ENCODE measurements at regions not wholly inside any gene's neighbourhood (a gene's known extent, or its start where the extent isn't known, plus 50 kb on each side); places are given as distances from the start of the nearest gene placed in this dataset.

DNA sequence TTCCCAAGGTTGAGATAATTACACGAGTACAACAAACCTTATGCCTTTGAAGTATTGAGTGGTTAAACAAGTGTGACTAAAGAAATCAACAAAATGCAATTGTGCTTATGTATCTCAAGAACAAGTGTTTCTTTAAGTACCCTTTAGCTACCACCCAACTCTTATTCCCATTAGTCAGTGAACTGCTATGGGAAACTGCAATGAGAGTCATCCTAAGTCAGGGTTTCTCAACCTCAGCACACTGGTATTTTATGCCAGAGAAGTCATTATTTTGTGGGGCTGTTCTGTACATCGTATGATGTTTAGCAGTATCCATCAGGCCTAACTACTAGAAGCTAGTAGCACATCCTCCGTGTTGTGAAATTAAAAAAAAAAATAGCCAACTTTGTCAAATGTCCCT, 549.1 kb upstream of the BOD1L1 start:
- no peaks in the 10 kb centered on the region for H3K9me3 ChIP-seq (ENCODE audit: control insufficient read depth, insufficient read depth, low read length)
- DNase-seq (ENCODE audit: low read depth, low spot score) = no peak

DNA sequence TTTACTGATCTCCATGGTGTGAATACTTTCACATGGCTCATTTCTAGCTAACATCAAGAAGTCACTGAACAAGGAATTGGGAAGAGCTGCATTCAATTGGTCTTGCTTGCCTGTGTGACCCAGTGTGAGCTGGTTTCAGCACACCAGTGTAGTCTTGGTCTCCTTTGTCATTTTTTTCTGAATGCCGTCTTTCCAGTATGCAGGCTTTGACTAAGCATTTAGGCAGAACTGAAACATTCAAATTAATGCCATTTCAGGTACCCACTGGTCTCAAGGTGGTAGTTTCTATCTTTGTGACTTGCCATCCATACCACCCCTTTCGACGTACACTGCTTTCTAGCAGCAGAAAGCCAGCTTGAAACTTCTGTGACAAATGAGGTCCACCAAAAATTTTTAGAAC, 550.5 kb upstream of the BOD1L1 start:
- Histone ChIP-seq H3K27me3 (ENCODE audit: control insufficient read depth, insufficient read depth, low read length) (no peaks in the 10 kb centered on the region), H3K27ac (ENCODE audit: low read depth, low read length) (no peak overlapping the region), H3K9me3 (ENCODE audit: control insufficient read depth, insufficient read depth, low read length) (no peaks in the 10 kb centered on the region), H3K4me3 (ENCODE audit: low read depth, low read length) (no peak overlapping the region)
- ChIA-PET CTCF (no interaction called here), POLR2A (no interaction called here)
- TF ChIP-seq, protein P1, sequence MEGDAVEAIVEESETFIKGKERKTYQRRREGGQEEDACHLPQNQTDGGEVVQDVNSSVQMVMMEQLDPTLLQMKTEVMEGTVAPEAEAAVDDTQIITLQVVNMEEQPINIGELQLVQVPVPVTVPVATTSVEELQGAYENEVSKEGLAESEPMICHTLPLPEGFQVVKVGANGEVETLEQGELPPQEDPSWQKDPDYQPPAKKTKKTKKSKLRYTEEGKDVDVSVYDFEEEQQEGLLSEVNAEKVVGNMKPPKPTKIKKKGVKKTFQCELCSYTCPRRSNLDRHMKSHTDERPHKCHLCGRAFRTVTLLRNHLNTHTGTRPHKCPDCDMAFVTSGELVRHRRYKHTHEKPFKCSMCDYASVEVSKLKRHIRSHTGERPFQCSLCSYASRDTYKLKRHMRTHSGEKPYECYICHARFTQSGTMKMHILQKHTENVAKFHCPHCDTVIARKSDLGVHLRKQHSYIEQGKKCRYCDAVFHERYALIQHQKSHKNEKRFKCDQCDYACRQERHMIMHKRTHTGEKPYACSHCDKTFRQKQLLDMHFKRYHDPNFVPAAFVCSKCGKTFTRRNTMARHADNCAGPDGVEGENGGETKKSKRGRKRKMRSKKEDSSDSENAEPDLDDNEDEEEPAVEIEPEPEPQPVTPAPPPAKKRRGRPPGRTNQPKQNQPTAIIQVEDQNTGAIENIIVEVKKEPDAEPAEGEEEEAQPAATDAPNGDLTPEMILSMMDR (IDR thresholded peaks at IDR 0.05; ENCODE audit: low read depth, low read length) = no peak
- no peak for DNase-seq (ENCODE audit: low read depth, low spot score)

More for the DNA sequence above, 549.1 kb upstream of the BOD1L1 start:
- no peak overlapping the region for H3K4me3 ChIP-seq (ENCODE audit: low read depth, low read length)
- CTCF ChIA-PET = no interaction called here
- TF ChIP-seq, protein P1 (IDR thresholded peaks at IDR 0.05; ENCODE audit: low read depth, low read length) = no peak
- POLR2A ChIA-PET = no interaction called here
- no peak overlapping the region for H3K27ac ChIP-seq (ENCODE audit: low read depth, low read length)
- no peaks in the 10 kb centered on the region for H3K27me3 ChIP-seq (ENCODE audit: control insufficient read depth, insufficient read depth, low read length)

DNA sequence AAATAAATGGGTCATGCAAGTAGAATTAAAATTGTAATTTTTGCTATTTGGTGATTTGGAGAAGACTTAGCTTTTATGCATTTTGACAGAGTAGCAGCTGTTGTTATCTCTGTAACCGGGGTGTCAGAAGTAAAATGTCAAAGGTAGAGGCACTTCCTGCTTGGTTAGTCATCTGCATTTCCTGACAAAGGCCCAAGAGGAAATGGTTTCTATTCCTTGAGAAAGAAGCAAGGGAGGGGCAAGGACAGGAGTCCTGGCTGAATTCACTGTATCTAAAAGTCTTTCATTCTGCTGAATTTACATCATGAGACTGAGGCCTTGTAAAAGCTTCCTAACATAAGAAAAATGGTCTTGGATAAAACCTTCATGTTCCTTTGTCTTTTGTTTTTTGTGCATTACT, 550.9 kb upstream of the BOD1L1 start:
- H3K9me3 ChIP-seq (ENCODE audit: control insufficient read depth, insufficient read depth, low read length) = no peaks in the 10 kb centered on the region
- TF ChIP-seq, protein P1 (IDR thresholded peaks at IDR 0.05; ENCODE audit: low read depth, low read length) = no peak
- CTCF ChIA-PET = no interaction called here
- no peak for DNase-seq (ENCODE audit: low read depth, low spot score)
- H3K4me3 ChIP-seq (ENCODE audit: low read depth, low read length) = no peak overlapping the region
- no peaks in the 10 kb centered on the region for H3K27me3 ChIP-seq (ENCODE audit: control insufficient read depth, insufficient read depth, low read length)
- H3K27ac ChIP-seq (ENCODE audit: low read depth, low read length) = no peak overlapping the region
- POLR2A ChIA-PET = no interaction called here

DNA sequence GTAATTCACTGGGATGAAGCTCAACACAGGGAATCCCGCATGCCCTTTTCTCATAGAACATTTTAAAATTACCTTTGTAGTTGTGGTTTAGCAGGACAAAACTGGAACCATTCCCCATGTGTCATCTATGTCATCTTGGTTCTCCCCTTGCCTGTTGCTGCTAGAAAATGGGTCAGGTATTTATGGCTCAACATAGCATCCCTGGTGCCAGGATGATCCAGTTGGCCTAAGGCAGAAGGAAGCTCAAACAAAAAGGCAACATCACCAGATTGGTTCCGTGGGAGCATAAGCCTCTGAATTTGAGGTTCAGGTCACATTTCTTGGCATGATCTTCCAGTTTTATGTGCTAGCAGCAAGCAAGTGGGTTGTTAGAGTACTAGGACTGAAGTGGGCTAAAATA, 552.6 kb upstream of the BOD1L1 start:
- POLR2A ChIA-PET = no interaction called here
- no peak overlapping the region for H3K27ac ChIP-seq (ENCODE audit: low read depth, low read length)
- no peak for DNase-seq (ENCODE audit: low read depth, low spot score)
- no peaks in the 10 kb centered on the region for H3K27me3 ChIP-seq (ENCODE audit: control insufficient read depth, insufficient read depth, low read length)
- no peaks in the 10 kb centered on the region for H3K9me3 ChIP-seq (ENCODE audit: control insufficient read depth, insufficient read depth, low read length)
- CTCF ChIA-PET = no interaction called here
- TF ChIP-seq, protein P1 (IDR thresholded peaks at IDR 0.05; ENCODE audit: low read depth, low read length) = no peak
- H3K4me3 ChIP-seq (ENCODE audit: low read depth, low read length) = no peak overlapping the region

- Histone ChIP-seq H3K9me3 (ENCODE audit: control insufficient read depth, insufficient read depth, low read length) (no peaks in the 10 kb centered on the region), H3K27ac (ENCODE audit: low read depth, low read length) (no peak overlapping the region), H3K27me3 (ENCODE audit: control insufficient read depth, insufficient read depth, low read length) (no peaks in the 10 kb centered on the region), H3K4me3 (ENCODE audit: low read depth, low read length) (no peak overlapping the region)
- DNase-seq (ENCODE audit: low read depth, low spot score) = no peak
- TF ChIP-seq, protein P1 (IDR thresholded peaks at IDR 0.05; ENCODE audit: low read depth, low read length) = no peak
- CTCF ChIA-PET = no interaction called here
- POLR2A ChIA-PET = no interaction called here
These were observed 553.6 kb upstream of the BOD1L1 start for GRCh38 chr4:14180983-14181601.
